HCT116 (cell line): ENCODE measurements at regions not wholly inside any gene's neighbourhood (a gene's known extent, or its start where the extent isn't known, plus 50 kb on each side); places are given as distances from the start of the nearest gene placed in this dataset.

Experiments
- ATAC-seq: fragments of 200-7000 bp; cut with Tn5 transposase; 2 replicates; pipeline ENCODE4 v1.9.1; 2020; ENCODE audit warnings: mild to moderate bottlenecking, moderate library complexity
- BruUV-seq: library from RNA; stranded (reverse); fragments of 400-500 nt; replicated peaks from 2 replicates; lab custom pipeline; 2021; lab: Mats Ljungman, UMichigan
- CTCF ChIA-PET: fragments of 300-600 bp; sonication (Branson Sonifier 250); formaldehyde crosslinking; loops from one replicate; lab custom pipeline; 2021; ENCODE audit warnings: antibody characterized with exemption; lab: Charles Lee
- POLR2A ChIA-PET: fragments of 300-600, 350-600 bp; sonication (Branson Sonifier 250); formaldehyde crosslinking; loops from one replicate; lab custom pipeline; 2021; ENCODE audit warnings: antibody characterized with exemption; lab: Charles Lee
- RAD21 ChIA-PET, 2 experiments: fragments of 300-600 bp; sonication (Branson Sonifier 250); formaldehyde crosslinking; loops; one replicate each; lab custom pipeline; 2023; ENCODE audit warnings: low total read pairs in 2 of 2; ENCODE audit not compliant: uncharacterized antibody in 2 of 2, unreplicated experiment in 2 of 2, low non-redundant PET in 1 of 2; lab: Charles Lee
- DNase-seq: peaks from one replicate; pipeline ENCODE4 v3.0.0-alpha.2; 2010; ENCODE audit warnings: low read depth, low spot score
- H2AFZ ChIP-seq: fragments of 200-600 bp; shearing (Covaris generic), sonication (generic); 2 replicates; pipeline ENCODE4 v1.6.1; 2017; ENCODE audit warnings: low read depth, mixed run types, mixed read lengths, antibody characterized with exemption, low read length; ENCODE audit not compliant: poor library complexity, severe bottlenecking
- H3K27ac ChIP-seq: 2 replicates; pipeline ENCODE4 v1.5.1; 2012; ENCODE audit warnings: low read depth, low read length
- H3K27me3 ChIP-seq: fragments of 200-600 bp; sonication (generic); 2 replicates; pipeline ENCODE4 v1.6.1; 2016; ENCODE audit warnings: mixed run types, low read length, mixed read lengths; ENCODE audit not compliant: insufficient read depth
- H3K36me3 ChIP-seq, 2 experiments: fragments of 200-500 bp in 1 of 2; fragments of 200-600 bp in 1 of 2; sonication (Bioruptor generic) in 1 of 2; sonication (generic) in 1 of 2; 2 replicates each; pipeline versions ENCODE4 v1.5.1 to v1.6.1; 2014 to 2016; ENCODE audit warnings: low read length in 2 of 2, inconsistent platforms in 1 of 2, mixed read lengths in 1 of 2, mixed run types in 1 of 2; ENCODE audit not compliant: insufficient read depth in 2 of 2, control insufficient read depth in 1 of 2
- H3K4me1 ChIP-seq, 2 experiments: fragments of 200-600 bp in 1 of 2; sonication (generic) in 1 of 2; 2 replicates each; pipeline versions ENCODE4 v1.5.1 to v1.6.1; 2012 to 2017; ENCODE audit warnings: low read length in 2 of 2, inconsistent platforms in 1 of 2, mild to moderate bottlenecking in 1 of 2, mixed read lengths in 1 of 2, mixed run types in 1 of 2, moderate library complexity in 1 of 2; ENCODE audit not compliant: insufficient read depth in 2 of 2, control insufficient read depth in 1 of 2
- H3K4me2 ChIP-seq: fragments of 200-600 bp; sonication (generic); 2 replicates; pipeline ENCODE4 v1.6.1; 2017; ENCODE audit warnings: mixed run types, low read length, mixed read lengths
- H3K4me3 ChIP-seq, 2 experiments: fragments of 200-600 bp in 1 of 2; sonication (generic) in 1 of 2; replicated peaks in 1 of 2; 2 replicates each; pipeline ENCODE4 v1.5.1; 2011 to 2016; ENCODE audit warnings: low read length in 2 of 2, control low read depth in 1 of 2, low read depth in 1 of 2, mild to moderate bottlenecking in 1 of 2, mixed read lengths in 1 of 2, mixed run types in 1 of 2
- H3K79me2 ChIP-seq: fragments of 200-600 bp; sonication (generic); 2 replicates; pipeline ENCODE4 v1.6.1; 2017; ENCODE audit warnings: mild to moderate bottlenecking, mixed run types, low read length, moderate library complexity, mixed read lengths; ENCODE audit not compliant: insufficient read depth
- H3K9ac ChIP-seq: fragments of 200-600 bp; sonication (generic); 2 replicates; pipeline ENCODE4 v1.6.1; 2016; ENCODE audit warnings: low read length, mixed read lengths
- H3K9me2 ChIP-seq: fragments of 200-600 bp; sonication (generic), shearing (Covaris generic); 2 replicates; pipeline ENCODE4 v1.6.1; 2017; ENCODE audit warnings: mixed run types, mild to moderate bottlenecking, moderate library complexity; ENCODE audit not compliant: insufficient read depth
- H3K9me3 ChIP-seq, 2 experiments: fragments of 200-500 bp in 1 of 2; fragments of 200-600 bp in 1 of 2; sonication (Bioruptor generic) in 1 of 2; sonication (generic) in 1 of 2; 2 replicates each; pipeline ENCODE4 v1.6.1; 2014 to 2017; ENCODE audit warnings: low read length in 2 of 2, mixed read lengths in 2 of 2, inconsistent platforms in 1 of 2, low read depth in 1 of 2, mild to moderate bottlenecking in 1 of 2, mixed run types in 1 of 2, moderate library complexity in 1 of 2; ENCODE audit not compliant: control insufficient read depth in 1 of 2, insufficient read depth in 1 of 2
- H4K20me1 ChIP-seq: fragments of 200-600 bp; sonication (generic), shearing (Covaris generic); 2 replicates; pipeline ENCODE4 v1.6.1; 2017; ENCODE audit warnings: mixed run types, mild to moderate bottlenecking, moderate library complexity; ENCODE audit not compliant: insufficient read depth
- CEBPB ChIP-seq: IDR thresholded peaks from 2 replicates; pipeline ENCODE4 v1.6.1; 2012; ENCODE audit warnings: low read depth
- EZH2 ChIP-seq: fragments of 200-600 bp; sonication (generic); IDR thresholded peaks from 2 replicates; pipeline ENCODE4 v1.6.1; 2017; ENCODE audit warnings: antibody characterized with exemption, mixed run types
- ZFX ChIP-seq: fragments of 450-650 bp; IDR thresholded peaks from 2 replicates; pipeline ENCODE4 v1.6.1; 2017
- ZNF274 ChIP-seq: fragments of 200-500 bp; sonication (Bioruptor generic); IDR thresholded peaks from 2 replicates; pipeline ENCODE4 v1.6.1; 2014; ENCODE audit warnings: mild to moderate bottlenecking, low read depth, low read length, inconsistent platforms
- intact Hi-C: fragments of 100-400 bp; cut with micrococcal nuclease; formaldehyde crosslinking; loops from 2 replicates; pipeline ENCODE4 v1.10.0; 2022
- TF ChIP-seq, protein P1 (sequence below): IDR thresholded peaks from 2 replicates; pipeline ENCODE4 v1.6.1; 2012; ENCODE audit warnings: low read depth
- TF ChIP-seq, protein P2 (sequence below): IDR thresholded peaks from 2 replicates; pipeline ENCODE4 v1.6.1; 2012

GRCh38 chr6:7671581-7671980 is 54.3 kb upstream of the BMP6 start:
- no peak overlapping the region for H3K4me3 ChIP-seq
- no peak for DNase-seq
- BruUV-seq = no TSS peak
- peaks cover 9 to 27% of the 10 kb centered on the region in 2 experiments; a peak in 3 of 4 replicates for H3K4me1 ChIP-seq
- peak overlapping the region; percentile 46 for H2AFZ ChIP-seq
- ATAC-seq = no peak
- RAD21 ChIA-PET = no interaction called here
- CTCF ChIA-PET = interaction anchor here (1.3 to 1.9 kb wide), 3 partner anchors 51 to 321 kb away, joined by 4 to 6 read pairs (median 5); no protein-coding TSS in a partner anchor
- intact Hi-C loops = no loop called here
- H3K36me3 ChIP-seq = no peaks in the 10 kb centered on the region
- no peak overlapping the region; the same call in 1 of the 2 replicates for H3K4me2 ChIP-seq
- no peak for TF ChIP-seq ZFX
- no peak for TF ChIP-seq ZNF274
- TF ChIP-seq, protein P1, sequence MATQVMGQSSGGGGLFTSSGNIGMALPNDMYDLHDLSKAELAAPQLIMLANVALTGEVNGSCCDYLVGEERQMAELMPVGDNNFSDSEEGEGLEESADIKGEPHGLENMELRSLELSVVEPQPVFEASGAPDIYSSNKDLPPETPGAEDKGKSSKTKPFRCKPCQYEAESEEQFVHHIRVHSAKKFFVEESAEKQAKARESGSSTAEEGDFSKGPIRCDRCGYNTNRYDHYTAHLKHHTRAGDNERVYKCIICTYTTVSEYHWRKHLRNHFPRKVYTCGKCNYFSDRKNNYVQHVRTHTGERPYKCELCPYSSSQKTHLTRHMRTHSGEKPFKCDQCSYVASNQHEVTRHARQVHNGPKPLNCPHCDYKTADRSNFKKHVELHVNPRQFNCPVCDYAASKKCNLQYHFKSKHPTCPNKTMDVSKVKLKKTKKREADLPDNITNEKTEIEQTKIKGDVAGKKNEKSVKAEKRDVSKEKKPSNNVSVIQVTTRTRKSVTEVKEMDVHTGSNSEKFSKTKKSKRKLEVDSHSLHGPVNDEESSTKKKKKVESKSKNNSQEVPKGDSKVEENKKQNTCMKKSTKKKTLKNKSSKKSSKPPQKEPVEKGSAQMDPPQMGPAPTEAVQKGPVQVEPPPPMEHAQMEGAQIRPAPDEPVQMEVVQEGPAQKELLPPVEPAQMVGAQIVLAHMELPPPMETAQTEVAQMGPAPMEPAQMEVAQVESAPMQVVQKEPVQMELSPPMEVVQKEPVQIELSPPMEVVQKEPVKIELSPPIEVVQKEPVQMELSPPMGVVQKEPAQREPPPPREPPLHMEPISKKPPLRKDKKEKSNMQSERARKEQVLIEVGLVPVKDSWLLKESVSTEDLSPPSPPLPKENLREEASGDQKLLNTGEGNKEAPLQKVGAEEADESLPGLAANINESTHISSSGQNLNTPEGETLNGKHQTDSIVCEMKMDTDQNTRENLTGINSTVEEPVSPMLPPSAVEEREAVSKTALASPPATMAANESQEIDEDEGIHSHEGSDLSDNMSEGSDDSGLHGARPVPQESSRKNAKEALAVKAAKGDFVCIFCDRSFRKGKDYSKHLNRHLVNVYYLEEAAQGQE = no peak
- TF ChIP-seq, protein P2, sequence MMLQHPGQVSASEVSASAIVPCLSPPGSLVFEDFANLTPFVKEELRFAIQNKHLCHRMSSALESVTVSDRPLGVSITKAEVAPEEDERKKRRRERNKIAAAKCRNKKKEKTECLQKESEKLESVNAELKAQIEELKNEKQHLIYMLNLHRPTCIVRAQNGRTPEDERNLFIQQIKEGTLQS = no peak
- TF ChIP-seq EZH2 = no peak
- TF ChIP-seq CEBPB = no peak
- H3K9me2 ChIP-seq = no peaks in the 10 kb centered on the region
- H3K9me3 ChIP-seq = no peaks in the 10 kb centered on the region
- no peak overlapping the region for H3K27ac ChIP-seq
- H4K20me1 ChIP-seq = no peaks in the 10 kb centered on the region
- H3K9ac ChIP-seq = no peak overlapping the region
- H3K27me3 ChIP-seq = no peaks in the 10 kb centered on the region
- POLR2A ChIA-PET = no interaction called here
- H3K79me2 ChIP-seq = no peaks in the 10 kb centered on the region
